WERI-Rb-1 (cell line): ENCODE measurements at regions not wholly inside any gene's neighbourhood (a gene's known extent, or its start where the extent isn't known, plus 50 kb on each side); places are given as distances from the start of the nearest gene placed in this dataset.

Experiments used
- DNase-seq: peaks from one replicate; pipeline ENCODE4 v3.0.0-alpha.2; 2020
- H3K27ac ChIP-seq: fragments of 250-450 bp; sonication (Bioruptor Pico); 2 replicates; pipeline ENCODE4 v1.5.1; 2020; ENCODE audit warnings: mild to moderate bottlenecking, moderate library complexity
- H3K27me3 ChIP-seq: fragments of 250-450 bp; sonication (Bioruptor Pico); 2 replicates; pipeline ENCODE4 v1.5.1; 2021; ENCODE audit warnings: mild to moderate bottlenecking, low read depth, moderate library complexity; ENCODE audit not compliant: insufficient read depth, severe bottlenecking
- H3K36me3 ChIP-seq: fragments of 250-450 bp; sonication (Bioruptor Pico); 2 replicates; pipeline ENCODE4 v1.5.1; 2020; ENCODE audit warnings: mild to moderate bottlenecking, moderate library complexity
- H3K4me3 ChIP-seq: 2 replicates; pipeline ENCODE4 v1.5.1; 2011; ENCODE audit warnings: low read depth, mild to moderate bottlenecking, control low read depth, low read length
- H3K9me3 ChIP-seq: fragments of 250-450 bp; sonication (Bioruptor Pico); 2 replicates; pipeline ENCODE4 v1.5.1; 2021; ENCODE audit warnings: mild to moderate bottlenecking, moderate library complexity; ENCODE audit not compliant: severe bottlenecking
- CTCF ChIP-seq: IDR thresholded peaks from 2 replicates; pipeline ENCODE4 v1.5.1; 2011; ENCODE audit warnings: low read depth, mild to moderate bottlenecking, control low read depth, inconsistent platforms, low read length

GRCh38 chr16:87234601-87235000 is 82.6 kb downstream of the C16orf95 start:
- no peaks in the 10 kb centered on the region for H3K27me3 ChIP-seq
- H3K36me3 ChIP-seq: no peaks in the 10 kb centered on the region
- H3K27ac ChIP-seq: no peak overlapping the region
- no peaks in the 10 kb centered on the region for H3K9me3 ChIP-seq
- DNase-seq: no peak
- H3K4me3 ChIP-seq: no peak overlapping the region
- TF ChIP-seq CTCF: no peak

DNA sequence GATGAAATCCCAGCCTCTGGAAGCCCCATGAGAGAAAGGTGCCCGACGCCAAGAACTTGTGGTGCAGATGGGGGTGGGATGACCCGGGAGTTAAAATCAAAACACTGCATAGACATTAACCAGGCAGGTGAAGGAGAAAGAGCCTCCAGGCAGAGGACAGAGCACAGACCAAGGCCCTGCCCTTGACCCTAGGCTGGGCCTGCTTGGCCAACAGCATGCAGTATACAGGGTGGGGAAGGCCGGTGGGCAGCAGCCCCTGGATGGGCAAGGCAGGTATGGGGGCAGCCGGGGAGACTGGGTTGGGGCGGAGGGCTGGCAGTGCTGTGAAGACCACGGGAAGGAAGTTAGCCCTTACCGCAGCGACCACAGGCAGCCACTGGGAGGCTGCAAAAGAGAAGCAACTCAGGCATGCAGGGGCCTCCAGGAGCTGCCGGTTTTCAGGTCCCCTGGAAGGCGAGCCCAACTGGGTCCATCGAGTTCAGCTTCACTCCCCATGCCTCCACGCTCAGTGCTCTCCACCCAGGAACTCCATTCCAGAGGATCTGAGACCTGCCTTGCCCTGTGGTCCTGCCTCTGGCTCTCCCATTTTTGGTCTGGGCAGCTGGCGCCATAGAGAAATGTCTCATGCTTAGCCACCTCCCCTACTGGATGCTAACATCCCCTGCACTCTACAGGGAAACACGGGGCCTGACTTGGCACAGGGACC is 81.2 kb downstream of the C16orf95 start:
- DNase-seq: no peak
- Histone ChIP-seq H3K36me3 (no peaks in the 10 kb centered on the region), H3K4me3 (no peak overlapping the region), H3K9me3 (no peaks in the 10 kb centered on the region), H3K27me3 (no peaks in the 10 kb centered on the region), H3K27ac (no peak overlapping the region)
- no peak for TF ChIP-seq CTCF

DNA sequence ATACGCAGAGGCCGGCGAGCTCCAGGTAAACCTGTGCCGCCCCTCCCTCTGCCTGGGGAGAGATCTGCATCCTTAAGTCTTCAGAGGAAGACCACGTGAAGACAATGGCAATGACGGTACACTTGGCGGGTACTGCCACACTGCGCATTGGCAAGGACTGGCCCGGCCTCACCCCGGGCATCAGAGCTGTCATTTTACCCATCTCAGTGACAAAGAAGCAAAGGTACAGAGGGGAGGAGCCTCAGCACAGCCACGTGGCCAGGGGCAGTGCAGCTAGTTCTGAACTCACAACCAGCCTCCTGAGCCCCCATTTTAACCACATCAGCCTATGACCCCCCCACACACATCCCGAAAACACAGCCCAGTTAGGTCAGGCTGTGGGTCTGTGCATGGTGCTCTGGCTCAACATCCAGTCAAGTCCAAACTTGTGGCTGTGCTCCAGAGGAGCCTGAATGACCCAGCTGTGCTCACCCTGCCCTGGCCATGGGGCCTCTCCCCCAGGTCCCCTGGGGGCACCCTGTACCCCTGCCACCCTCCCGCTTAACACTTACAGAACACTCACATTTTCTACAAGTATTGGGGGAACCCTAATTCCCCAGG is 80.6 kb downstream of the C16orf95 start:
- DNase-seq: no peak
- Histone ChIP-seq H3K27me3 (no peaks in the 10 kb centered on the region), H3K9me3 (no peaks in the 10 kb centered on the region), H3K36me3 (no peaks in the 10 kb centered on the region), H3K4me3 (no peak overlapping the region), H3K27ac (no peak overlapping the region)
- TF ChIP-seq CTCF: no peak

DNA sequence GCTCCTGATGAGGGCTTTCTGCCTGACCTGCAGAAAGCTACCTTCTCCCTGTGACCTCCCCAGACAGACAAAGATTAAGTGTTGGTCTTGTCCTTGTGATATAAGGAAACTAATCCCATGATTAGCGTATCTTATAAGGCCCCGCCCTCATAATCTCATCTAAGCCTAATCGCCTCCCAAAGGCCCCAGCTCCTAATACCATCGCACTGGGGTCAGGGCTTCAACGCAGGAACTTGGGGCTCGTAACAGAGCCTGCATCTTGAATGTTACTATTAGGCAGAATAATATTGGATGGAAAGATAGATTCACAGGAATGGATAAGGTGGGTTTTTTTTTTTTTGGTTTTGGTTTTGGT is 78.9 kb downstream of the C16orf95 start:
- no peak for TF ChIP-seq CTCF
- DNase-seq: peak; percentile 52
- no peaks in the 10 kb centered on the region for H3K36me3 ChIP-seq
- H3K9me3 ChIP-seq: no peaks in the 10 kb centered on the region
- H3K27me3 ChIP-seq: no peaks in the 10 kb centered on the region
- no peak overlapping the region for H3K4me3 ChIP-seq
- no peak overlapping the region for H3K27ac ChIP-seq

DNA sequence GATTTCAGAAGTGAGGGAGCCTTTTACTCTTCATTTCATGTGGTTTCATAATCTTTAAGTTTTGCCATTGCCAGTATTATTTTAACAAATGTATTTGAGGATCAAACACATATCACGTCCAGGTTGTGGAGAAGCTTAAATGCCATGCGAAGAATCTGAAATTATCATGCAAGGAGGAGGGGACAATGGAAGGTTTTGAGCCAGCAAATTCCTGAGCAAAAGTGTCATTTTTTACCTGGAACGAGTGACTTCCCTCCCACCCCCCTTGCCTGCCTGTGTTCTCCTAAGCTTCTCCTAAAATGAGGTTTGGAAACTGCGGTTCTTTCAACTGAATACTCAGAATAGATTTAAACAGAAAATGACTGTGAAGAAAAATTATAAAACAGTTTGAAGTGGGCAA is 77.6 kb downstream of the C16orf95 start:
- no peak for TF ChIP-seq CTCF
- no peaks in the 10 kb centered on the region for H3K36me3 ChIP-seq
- no peak overlapping the region for H3K4me3 ChIP-seq
- no peaks in the 10 kb centered on the region for H3K27me3 ChIP-seq
- H3K27ac ChIP-seq: no peak overlapping the region
- no peaks in the 10 kb centered on the region for H3K9me3 ChIP-seq
- no peak for DNase-seq
